Stimulated activated CD8-positive, alpha-beta memory T cell treated with anti-CD3 and anti-CD28 coated beads, Interleukin-12 subunit alpha, Interleukin-12 subunit beta, amount 100 ng/mL, for 1 hour (primary cell): ENCODE measurements at regions not wholly inside any gene's neighbourhood (a gene's known extent, or its start where the extent isn't known, plus 50 kb on each side); places are given as distances from the start of the nearest gene placed in this dataset.
"Not testable (repeated sequence)": the region's sequence is repeated elsewhere in the genome, so short reads cannot be mapped to it uniquely, and the experiment has no call there.

Source experiments
- DNase-seq: peaks from one replicate; pipeline ENCODE4 v3.0.0-alpha.2; 2020; ENCODE audit warnings: low read depth

DNA sequence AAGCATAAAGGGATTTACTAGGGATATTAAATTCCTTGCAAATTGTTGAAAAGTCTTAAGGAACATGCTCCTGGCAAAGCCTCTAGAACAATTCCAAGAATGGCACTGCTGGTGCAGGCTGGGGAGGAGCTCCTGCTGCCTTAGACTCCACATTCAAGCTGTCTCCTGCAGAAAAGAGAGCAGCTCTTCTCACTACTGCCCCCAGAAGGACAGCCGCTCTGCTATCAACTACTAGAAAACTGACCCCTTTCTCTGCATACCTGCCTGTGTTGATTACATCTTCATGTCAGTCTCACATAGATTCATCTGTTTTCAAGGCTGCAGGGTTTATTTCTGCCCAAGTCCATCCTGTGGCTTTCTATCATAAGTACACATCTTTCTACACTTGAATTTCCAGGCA, 312.8 kb downstream of the RPIA start:
- not testable (repeated sequence) for DNase-seq

DNA sequence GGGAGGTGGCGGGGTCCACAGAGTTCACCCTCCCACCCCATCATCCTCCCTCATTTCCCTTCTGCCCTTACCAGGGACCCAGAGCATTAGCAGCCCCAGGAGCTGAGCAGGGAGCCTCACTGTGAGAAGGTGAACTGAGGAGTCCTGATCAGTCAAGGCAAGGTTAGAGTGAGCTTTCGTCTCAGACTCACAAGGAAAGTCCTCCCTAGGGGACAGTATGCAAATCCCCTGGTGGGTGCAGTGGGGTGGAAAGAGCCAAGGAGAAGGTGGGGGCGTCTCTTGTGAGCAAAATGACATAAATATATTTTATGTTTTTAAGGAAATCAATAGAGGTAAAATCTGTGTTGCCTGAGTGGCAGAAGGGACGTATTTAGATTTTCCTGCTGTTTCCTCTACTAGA, 329.1 kb downstream of the RPIA start:
- DNase-seq = not testable (repeated sequence)

DNA sequence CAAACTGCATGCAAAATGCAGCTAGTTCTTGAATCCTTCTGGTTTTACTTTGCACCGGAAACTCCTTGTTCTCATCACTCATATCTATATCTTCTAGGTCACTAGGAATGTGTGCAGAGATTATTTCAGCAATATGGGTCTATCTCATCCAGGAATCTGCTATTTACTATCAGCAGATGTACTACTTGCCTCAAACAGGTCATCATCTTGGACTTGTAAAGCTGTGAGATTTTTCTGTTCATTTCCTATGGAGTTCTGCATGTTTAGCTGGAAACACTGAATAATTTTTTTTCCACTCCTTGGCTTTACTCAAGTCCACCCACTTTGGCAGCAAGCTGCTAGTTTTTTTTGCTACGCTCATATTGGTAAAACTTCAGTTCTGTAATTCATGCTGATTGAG, 334.8 kb downstream of the RPIA start:
- not testable (repeated sequence) for DNase-seq

DNA sequence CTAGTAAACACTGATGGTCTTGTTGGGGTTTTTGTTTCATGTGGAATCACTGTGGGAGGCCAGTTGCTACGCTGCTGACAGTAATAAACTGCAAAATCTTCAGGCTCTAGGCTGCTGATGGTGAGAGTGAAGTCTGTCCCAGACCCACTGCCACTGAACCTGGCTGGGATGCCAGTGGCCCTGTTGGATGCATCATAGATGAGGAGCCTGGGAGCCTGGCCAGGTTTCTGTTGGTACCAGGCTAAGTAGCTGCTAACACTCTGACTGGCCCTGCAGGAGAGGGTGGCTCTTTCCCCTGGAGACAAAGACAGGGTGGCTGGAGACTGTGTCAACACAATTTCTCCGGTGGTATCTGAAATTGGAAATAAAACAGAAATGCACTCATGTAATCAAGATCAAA, 335.6 kb downstream of the RPIA start:
- not testable (repeated sequence) for DNase-seq

DNA sequence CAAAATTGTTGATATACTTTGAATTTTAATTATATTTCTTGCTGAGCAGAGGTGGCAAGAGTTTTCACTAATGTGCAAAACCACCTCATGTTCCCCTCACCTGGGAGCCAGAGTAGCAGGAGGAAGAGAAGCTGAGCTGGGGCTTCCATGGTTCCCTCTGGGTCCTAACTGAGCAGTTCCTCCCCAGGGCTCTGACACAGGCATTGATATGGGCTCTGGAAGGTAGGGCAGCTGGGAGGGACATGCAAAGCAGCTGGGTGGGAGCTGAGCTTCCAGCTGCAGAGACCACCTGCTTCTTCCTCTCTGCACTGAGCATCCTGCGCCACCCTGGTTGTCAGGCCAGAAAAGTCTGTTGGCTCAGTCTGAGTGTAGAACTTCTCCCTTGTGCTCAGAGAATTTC, 336.1 kb downstream of the RPIA start:
- not testable (repeated sequence) for DNase-seq

DNA sequence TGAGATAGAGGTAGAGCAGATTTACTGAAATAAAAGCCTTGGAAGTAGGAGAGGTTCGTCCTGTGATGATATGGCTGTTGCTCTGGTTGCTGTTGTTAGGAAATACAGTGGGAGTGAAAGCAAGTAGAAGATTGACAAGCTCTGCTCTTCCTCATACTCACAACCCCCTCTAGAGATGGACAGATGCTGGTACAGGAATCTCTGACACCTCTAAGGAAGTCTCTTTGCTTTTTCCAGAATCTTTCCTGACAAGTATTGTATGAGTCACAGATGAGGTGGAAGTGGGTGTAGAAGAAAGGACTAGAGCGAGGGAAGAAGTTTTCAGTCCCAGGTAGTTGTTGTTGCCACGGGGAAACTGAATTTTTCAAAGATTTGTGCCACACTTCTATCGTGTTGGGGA, 337.8 kb downstream of the RPIA start:
- not testable (repeated sequence) for DNase-seq

DNA sequence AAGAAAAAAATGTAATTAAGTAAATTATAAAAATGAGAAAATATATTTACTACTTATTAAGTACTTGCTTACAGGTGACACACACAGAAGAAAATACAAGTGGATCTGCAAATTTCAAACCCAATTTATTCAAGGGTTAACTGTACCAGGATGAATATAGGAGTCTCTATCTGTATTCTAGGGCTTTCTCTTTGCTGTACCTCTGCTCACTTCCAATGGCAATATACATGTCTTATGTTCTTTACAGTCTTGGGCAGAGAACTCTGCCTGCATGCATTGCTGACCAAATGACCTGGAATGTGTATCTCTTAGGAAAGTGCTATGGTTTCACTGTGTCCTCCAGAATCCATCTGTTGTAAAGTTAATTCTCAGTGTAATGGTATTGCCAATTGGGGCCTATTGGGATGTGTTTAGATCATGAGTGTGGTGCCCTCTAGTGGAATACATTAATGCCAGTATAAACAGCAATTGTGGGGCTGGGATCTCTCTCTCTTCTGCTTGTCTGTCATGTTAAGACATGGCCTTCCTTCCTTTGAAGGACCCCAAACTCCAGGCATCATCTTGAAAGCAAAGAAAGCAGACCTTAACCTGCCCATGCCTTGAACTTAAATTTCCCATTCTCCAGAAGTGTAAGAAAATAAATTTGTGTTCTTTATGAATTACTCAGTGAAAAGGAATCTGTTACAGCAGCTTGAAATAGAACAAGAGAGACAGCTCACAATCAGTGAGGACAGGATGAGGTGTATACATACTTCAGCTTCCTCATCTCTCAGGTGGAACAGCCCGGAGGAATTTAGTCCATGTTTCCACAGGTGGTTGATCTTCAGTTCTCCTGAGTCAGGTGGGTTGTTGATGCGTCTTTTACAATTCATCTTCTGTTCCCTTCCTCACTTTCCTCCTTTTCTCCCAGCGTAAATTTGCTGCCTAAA, 356.9 kb downstream of the RPIA start:
- DNase-seq = not testable (repeated sequence)

DNA sequence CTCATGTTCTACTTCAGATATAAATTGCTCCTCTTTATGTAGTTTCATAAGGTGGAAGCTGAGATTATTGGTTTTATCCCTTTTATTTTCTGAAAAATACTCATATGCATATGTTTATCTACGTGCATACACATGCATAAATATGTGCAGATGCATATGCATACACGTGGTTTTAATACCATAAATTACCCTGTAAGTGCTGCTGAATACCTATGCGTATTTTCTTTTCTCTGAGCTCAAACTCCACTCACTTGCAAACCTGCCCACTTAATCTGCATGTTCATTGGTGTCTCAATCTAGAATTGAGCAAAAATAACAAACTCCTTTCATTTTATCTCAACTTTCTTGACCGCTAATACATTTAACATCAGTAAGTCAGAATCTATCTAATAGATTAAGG, 367.1 kb downstream of the RPIA start:
- not testable (repeated sequence) for DNase-seq

DNA sequence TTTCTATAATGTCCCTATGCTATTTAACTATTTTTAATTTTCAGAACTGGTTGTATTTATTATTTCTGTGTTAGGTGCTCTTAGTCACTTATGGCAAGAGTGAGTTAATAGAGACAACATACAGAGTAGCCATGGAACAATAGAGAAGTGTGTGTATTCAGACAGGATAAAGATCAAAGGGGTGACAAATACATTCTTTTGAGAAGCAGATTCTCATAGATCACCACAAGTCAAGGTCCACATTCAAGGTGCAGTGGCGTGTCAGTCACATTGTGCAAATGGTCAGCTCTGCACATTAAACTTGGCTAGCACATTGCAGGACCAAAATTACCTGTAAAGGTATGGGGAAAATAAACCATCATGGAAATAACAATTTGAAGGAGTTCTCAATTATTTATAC, 369.7 kb downstream of the RPIA start:
- not testable (repeated sequence) for DNase-seq

DNA sequence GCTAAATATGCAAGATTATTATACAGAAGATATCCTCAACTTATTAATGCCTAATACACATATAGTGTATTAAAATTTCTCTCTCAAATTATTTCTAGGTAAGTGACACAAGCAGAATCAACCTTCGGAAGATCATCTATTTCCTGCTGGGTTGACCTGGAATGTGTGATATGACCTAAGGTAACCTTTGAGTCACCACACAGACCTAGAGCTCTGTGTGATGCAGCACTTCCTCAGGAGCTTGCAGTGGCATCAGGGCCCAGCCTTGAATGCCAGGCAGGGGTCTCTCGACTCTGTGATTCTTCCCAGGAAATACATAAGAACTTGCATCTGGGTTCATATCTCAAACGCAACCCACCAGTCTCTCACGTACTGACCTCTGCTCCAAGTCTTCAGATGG, 385.3 kb downstream of the RPIA start:
- not testable (repeated sequence) for DNase-seq

DNA sequence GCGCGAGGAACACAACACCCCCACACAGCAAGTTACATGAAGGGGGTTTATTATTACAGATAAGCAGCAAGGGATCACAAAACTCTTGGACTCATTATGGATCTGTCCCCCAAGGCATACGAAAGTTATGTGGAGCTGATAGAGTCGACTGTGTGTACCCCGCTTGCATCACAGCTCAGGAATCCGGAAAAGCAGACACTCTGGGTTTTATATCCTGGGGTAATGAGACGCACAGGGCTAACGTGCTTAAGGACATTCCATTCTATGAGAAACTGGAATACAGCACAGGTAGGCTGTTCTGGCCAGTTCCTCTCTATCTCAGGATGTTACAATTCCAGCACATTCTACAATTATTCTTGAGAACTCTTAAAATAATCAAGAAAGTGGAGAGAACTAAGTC, 401.4 kb downstream of the RPIA start:
- DNase-seq = not testable (repeated sequence)

DNA sequence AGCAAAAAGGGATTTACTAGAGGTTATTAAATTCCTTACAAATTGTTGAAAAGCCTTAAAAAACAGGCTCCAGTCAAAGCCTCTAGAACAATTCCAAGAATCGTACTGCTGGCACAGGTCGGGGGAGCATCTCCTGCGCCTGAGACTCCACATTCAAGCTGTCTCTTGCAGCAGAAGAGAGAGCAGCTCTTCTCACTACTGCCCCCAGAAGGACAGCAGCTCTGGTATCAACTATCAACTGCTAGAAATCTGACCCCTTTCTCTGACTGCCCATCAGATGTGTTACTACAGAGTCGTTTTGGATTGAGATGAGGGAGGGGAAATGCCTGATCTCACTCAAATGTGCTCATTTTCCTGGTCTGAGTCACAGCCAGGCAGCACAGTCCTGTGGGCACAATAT, 403.6 kb downstream of the RPIA start:
- DNase-seq = not testable (repeated sequence)

DNA sequence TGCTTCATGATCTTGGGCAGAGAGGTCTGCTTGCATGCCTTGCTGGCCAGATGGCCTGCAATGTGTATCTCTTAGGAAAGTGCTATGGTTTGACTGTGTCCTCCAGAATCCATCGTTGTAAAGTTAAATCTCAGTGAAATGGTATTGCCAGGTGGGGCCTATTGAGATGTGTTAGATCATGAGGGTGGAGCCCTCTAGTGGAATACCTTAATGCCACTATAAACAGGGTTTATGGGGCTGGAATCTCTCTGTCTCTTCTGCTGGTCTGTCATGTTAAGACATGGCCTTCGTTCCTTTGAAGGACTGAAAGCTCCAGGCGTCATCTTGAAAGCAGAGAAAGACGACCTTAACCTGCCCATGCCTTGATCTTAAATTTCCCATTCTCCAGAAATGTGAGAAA, 411.1 kb downstream of the RPIA start:
- not testable (repeated sequence) for DNase-seq

DNA sequence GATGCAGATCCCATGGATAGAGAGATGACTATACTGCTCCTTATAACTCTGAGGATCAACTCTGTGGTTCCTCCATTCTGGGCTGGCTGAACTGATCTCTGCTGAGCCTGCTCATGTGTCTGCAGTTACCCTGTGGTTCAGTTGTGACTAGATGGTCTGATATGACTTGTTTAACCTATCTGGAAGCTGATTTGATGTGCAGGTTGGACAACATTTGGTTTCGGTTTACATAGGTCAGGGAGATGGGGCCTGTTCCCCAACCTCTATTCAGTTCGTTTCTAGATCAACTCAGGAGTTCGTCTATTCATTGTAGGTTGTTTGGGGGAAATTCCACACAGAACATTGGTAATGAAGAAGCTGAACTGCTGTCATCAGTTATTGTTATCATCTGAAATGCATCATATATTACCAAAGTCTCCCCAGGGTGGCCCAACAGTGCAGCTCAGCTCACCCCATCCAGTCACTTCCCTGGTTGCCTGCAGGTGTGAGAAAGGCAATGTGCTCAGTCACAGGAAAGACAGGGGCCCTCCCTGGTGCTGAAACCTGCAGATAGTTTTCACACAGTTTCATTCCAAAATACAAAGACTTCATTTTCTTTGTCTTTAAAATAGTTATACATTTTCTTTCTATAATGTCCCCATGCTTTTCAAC, 415.0 kb downstream of the RPIA start:
- not testable (repeated sequence) for DNase-seq

DNA sequence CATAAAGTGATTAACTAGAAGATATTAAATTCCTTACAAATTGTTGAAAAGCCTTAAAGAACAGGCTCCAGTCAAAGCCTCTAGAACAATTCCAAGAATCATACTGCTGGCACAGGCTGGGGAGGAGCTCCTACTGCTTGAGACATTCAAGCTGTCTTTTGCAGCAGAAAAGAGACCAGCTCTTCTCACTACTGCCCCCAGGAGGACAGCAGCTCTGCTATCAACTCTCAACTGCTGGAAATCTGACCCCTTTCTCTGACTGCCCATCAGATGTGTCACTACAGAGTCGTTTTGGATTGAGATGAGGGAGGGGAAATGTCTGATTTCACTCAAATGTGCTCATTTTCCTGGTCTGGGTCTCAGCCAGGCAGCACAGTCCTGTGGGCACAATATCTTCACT, 421.0 kb downstream of the RPIA start:
- DNase-seq = not testable (repeated sequence)

DNA sequence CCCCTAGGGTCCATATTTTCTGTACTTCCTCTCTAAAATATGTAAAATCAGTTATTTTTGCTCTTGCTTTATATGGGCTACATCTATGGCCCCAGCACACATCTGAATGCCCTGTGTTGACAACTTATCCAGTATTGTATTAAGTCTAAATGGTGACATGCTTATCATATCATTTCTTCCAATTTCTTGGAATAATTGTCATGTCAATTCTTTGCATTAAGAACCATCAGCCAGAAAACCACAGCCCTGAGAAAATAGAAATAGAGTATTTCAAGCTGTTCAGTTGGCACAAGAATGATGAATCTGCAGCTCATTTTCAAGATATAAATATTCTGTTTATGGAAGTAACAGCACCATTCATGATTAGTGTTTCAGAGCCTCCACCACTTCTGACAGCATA, 421.8 kb downstream of the RPIA start:
- not testable (repeated sequence) for DNase-seq

DNA sequence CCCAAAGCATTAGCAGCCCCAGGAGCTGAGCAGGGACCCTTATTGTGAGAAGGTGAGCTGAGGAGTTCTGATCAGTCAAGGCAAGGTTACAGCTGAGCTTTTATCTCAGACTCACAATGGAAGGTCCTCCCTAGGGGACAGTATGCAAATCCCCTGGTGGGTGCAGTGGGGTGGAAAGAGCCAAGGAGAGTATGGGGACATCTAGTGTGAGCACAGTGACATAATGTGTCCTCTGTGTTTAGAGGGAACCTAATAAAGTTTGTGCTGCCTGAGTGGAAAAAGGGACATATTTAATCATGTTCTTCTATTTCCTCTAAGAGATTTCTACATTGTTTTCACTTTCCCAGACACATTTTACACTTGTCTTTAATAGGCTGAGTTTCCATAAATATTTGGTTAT, 438.0 kb downstream of the RPIA start:
- not testable (repeated sequence) for DNase-seq

DNA sequence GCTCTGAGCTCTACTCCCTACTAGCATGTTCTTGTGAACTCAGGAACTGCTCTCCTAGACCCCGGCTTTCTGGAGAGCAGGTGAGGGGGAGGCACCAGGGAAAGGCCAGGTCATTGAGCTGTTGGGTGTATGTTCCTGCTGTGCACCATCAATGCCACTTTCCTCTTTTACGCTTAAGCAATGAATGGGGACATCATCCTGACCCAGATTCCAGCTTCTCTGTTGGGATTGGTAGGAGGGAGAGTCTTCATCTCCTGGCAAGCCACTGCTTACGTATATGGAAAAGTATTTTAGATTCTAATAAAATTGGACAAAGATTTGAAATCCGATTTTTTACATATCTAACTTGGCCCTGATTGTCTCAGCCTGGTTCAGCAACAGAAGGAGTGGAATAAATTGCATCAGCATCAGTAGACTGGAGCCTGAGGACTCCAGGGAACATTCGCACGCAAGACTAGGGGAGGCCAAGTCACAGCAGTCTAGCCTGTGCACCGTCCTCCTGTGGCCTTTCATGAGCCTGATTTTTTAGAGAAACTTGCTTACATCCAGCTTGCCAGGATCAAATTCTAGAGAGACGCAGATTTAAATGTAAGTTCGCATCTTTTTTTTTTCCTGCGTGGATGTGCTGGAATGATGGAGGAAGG, 439.3 kb downstream of the RPIA start:
- not testable (repeated sequence) for DNase-seq

DNA sequence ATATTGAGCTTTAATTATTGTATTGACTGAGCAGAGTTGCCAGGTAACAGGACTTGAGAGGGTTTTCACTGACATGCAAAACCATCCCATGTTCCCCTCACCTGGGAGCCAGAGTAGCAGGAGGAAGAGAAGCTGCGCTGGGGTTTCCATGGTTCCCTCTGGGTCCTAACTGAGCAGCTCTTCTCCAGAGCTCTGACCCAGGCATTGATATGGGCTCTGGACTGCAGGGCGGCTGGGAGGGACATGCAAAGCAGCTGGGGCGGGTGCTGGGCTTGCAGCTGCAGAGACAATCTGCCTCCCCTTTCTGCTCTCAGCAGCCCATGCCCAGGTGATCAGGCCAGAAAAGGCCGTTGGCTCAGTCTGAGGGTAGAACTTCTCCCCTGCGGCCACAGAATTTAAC, 451.5 kb downstream of the RPIA start:
- not testable (repeated sequence) for DNase-seq

DNA sequence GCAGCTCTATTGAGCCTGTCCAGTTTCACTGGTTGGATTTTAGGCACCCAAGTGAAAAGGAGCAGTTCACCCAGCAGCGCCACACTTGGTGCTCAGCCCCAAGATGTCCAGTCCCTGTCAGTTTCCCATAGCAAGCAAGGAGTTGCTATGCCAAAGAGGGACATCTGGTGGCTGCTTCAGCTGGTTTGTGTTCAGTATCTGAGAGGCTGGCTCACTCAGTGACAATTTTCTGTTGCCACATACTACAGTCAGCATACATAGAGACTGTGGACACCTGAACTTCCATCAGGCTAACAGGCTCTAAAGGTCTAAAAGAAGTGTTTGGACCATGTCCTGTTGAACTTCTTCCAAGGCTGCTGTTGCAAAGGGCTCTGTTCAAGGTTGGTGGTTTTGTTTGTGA, 453.9 kb downstream of the RPIA start:
- DNase-seq = not testable (repeated sequence)

DNA sequence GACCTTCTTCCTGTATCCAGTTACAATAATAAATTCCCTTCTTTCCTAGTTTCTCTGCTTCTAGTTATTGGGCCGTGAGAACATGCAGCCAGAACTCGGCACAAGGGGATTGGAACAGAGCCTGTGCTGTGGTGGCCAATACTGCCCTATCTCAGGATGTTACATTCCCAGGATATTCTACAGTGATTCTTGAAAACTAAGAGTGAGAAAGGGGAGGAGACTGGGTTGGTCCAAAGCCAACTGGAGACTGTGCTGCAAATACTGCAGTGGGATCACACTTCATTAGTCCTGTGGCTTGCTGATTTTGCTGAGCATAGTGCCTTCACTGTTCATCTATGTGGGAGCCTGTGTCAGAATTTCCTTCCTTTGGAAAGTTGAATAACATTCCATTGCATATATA, 456.8 kb downstream of the RPIA start:
- DNase-seq = not testable (repeated sequence)

DNA sequence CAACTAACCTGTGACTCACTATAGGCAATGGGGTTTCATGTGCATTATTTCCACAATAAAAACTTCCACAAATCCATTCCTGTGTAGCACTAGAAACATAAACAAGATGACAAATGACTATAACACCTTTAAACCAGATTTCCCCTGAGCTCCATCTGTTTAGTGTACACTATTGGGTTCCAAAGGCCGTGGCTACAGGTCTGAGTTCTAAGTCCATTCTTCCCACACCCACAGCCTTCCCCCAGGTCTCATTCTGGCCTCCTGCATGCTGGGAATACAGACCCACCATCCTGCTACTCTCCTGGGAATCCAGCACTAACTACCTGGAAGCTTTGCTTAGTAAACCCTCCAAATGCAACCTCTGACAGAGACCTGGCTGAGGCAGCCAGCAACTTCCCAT, 460.2 kb downstream of the RPIA start:
- DNase-seq = not testable (repeated sequence)

DNA sequence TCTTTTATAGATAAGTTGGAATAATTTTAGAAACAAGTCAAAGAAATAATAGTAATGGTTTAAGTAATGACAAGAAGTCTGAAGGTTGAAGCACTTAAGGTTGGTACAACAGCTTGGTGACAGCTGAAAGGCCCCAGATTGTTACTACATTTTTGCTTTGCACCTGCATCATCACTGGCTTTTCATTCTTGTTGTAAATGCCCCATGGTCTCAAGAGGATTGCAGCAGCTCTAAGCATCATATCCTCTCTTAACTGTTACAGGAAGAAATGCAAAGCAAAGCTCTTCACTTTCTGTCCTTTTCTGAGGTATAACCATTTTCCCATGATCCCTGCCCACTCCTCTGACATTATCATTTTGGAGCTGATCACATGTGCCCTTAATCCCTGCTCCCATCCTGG, 461.0 kb downstream of the RPIA start:
- not testable (repeated sequence) for DNase-seq
